HG02884 (cell line): ENCODE measurements at regions not wholly inside any gene's neighbourhood (a gene's known extent, or its start where the extent isn't known, plus 50 kb on each side); places are given as distances from the start of the nearest gene placed in this dataset.
"Not testable (repeated sequence)": the region's sequence is repeated elsewhere in the genome, so short reads cannot be mapped to it uniquely, and the experiment has no call there.

Experiments
- ATAC-seq: cut with Tn5 transposase; IDR thresholded peaks from one replicate; pipeline ENCODE4 v1.9.1; 2021; ENCODE audit warnings: mild to moderate bottlenecking, moderate library complexity; ENCODE audit not compliant: unreplicated experiment

GRCh38 chr7:132030883-132031282 is 474.5 kb upstream of the PODXL start:
- no peak for ATAC-seq

- no peak for ATAC-seq
These were observed 473.7 kb upstream of the PODXL start for GRCh38 chr7:132030086-132030568.

GRCh38 chr7:132029369-132030085 is 473.1 kb upstream of the PODXL start:
- ATAC-seq, result no peak

GRCh38 chr7:132028144-132028920 is 471.9 kb upstream of the PODXL start:
- ATAC-seq, result no peak

- no peak for ATAC-seq
These were observed 467.9 kb upstream of the PODXL start for GRCh38 chr7:132024290-132024689.

GRCh38 chr7:132023466-132023865 is 467.0 kb upstream of the PODXL start:
- no peak for ATAC-seq

- ATAC-seq, result no peak
These were observed 465.8 kb upstream of the PODXL start for GRCh38 chr7:132022188-132022587.

GRCh38 chr7:132019703-132020102 is 463.3 kb upstream of the PODXL start:
- no peak for ATAC-seq

GRCh38 chr7:132009778-132010177 is 453.4 kb upstream of the PODXL start:
- ATAC-seq, result no peak

- no peak for ATAC-seq
These were observed 448.1 kb upstream of the PODXL start for GRCh38 chr7:132004529-132004928.

GRCh38 chr7:132002343-132002968 is 446.0 kb upstream of the PODXL start:
- no peak for ATAC-seq

- ATAC-seq, result no peak
These were observed 444.7 kb upstream of the PODXL start for GRCh38 chr7:132001146-132001545.

- ATAC-seq, result no peak
These were observed 442.8 kb upstream of the PODXL start for GRCh38 chr7:131999193-131999592.

GRCh38 chr7:131995324-131995723 is 438.9 kb upstream of the PODXL start:
- no peak for ATAC-seq

GRCh38 chr7:131981069-131981468 is 424.6 kb upstream of the PODXL start:
- not testable (repeated sequence) for ATAC-seq

- not testable (repeated sequence) for ATAC-seq
These were observed 421.7 kb upstream of the PODXL start for GRCh38 chr7:131978118-131978517.

- ATAC-seq, result no peak
These were observed 420.0 kb upstream of the PODXL start for GRCh38 chr7:131976411-131976810.

GRCh38 chr7:131974671-131975070 is 418.2 kb upstream of the PODXL start:
- ATAC-seq, result no peak

GRCh38 chr7:131972251-131972650 is 415.8 kb upstream of the PODXL start:
- no peak for ATAC-seq

GRCh38 chr7:131970602-131971001 is 414.2 kb upstream of the PODXL start:
- ATAC-seq, result no peak

- no peak for ATAC-seq
These were observed 413.1 kb upstream of the PODXL start for GRCh38 chr7:131969560-131969959.
